Endothelial cell of umbilical vein (primary cell): ENCODE measurements at regions not wholly inside any gene's neighbourhood (a gene's known extent, or its start where the extent isn't known, plus 50 kb on each side); places are given as distances from the start of the nearest gene placed in this dataset.

Experiments
- EZH2 ChIP-seq: IDR thresholded peaks from 2 replicates; pipeline ENCODE4 v1.6.1; 2012; ENCODE audit warnings: borderline replicate concordance, low read depth, mild to moderate bottlenecking, moderate library complexity, low read length, inconsistent platforms; ENCODE audit not compliant: severe bottlenecking
- GATA2 ChIP-seq: IDR thresholded peaks from 2 replicates; pipeline ENCODE4 v1.7.0; 2011; ENCODE audit warnings: low read depth, mild to moderate bottlenecking, moderate library complexity, mixed read lengths, low read length; ENCODE audit not compliant: insufficient read length, insufficient read depth
- TF ChIP-seq, protein P1 (sequence below), 2 donors: IDR thresholded peaks; 1 replicate in 1 of 2; 2 replicates in 1 of 2; pipeline ENCODE4 v1.5.1; 2011; ENCODE audit warnings: low read length in 2 of 2, mild to moderate bottlenecking in 2 of 2, moderate library complexity in 2 of 2, control low read depth in 1 of 2, inconsistent platforms in 1 of 2, low read depth in 1 of 2; ENCODE audit not compliant: insufficient read depth in 1 of 2; ENCODE audit errors: extremely low read depth in 1 of 2

GRCh38 chr18:61946449-61946848 is 53.6 kb upstream of the RNF152 start:
- no peak for TF ChIP-seq EZH2
- TF ChIP-seq, protein P1, sequence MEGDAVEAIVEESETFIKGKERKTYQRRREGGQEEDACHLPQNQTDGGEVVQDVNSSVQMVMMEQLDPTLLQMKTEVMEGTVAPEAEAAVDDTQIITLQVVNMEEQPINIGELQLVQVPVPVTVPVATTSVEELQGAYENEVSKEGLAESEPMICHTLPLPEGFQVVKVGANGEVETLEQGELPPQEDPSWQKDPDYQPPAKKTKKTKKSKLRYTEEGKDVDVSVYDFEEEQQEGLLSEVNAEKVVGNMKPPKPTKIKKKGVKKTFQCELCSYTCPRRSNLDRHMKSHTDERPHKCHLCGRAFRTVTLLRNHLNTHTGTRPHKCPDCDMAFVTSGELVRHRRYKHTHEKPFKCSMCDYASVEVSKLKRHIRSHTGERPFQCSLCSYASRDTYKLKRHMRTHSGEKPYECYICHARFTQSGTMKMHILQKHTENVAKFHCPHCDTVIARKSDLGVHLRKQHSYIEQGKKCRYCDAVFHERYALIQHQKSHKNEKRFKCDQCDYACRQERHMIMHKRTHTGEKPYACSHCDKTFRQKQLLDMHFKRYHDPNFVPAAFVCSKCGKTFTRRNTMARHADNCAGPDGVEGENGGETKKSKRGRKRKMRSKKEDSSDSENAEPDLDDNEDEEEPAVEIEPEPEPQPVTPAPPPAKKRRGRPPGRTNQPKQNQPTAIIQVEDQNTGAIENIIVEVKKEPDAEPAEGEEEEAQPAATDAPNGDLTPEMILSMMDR (IDR thresholded peaks at IDR 0.05; ENCODE audit: extremely low read depth in 1 of 2, insufficient read depth in 1 of 2, low read depth in 1 of 2, low read length in 2 of 2) = no peak
- TF ChIP-seq GATA2 = no peak
